Mucosa of descending colon (tissue), 3 donors: ENCODE measurements at regions not wholly inside any gene's neighbourhood (a gene's known extent, or its start where the extent isn't known, plus 50 kb on each side); places are given as distances from the start of the nearest gene placed in this dataset.

Source experiments
- ATAC-seq: fragments of 200-7000 bp; cut with Tn5 transposase; one replicate; pipeline ENCODE4 v1.9.1; 2020; ENCODE audit warnings: mild to moderate bottlenecking, moderate library complexity
- DNase-seq, 3 donors: peaks; one replicate each; pipeline ENCODE4 v3.0.0-alpha.2; 2020
- H3K36me3 ChIP-seq: fragments of 200-600 bp; one replicate; pipeline ENCODE4 v1.8.0; 2021; ENCODE audit warnings: low read depth, mild to moderate bottlenecking
- H3K4me1 ChIP-seq: fragments of 200-600 bp; one replicate; pipeline ENCODE4 v1.8.0; 2021; ENCODE audit warnings: low read depth, mild to moderate bottlenecking
- H3K4me3 ChIP-seq: fragments of 200-600 bp; one replicate; pipeline ENCODE4 v1.8.0; 2021; ENCODE audit warnings: mild to moderate bottlenecking
- H3K9me3 ChIP-seq: fragments of 200-600 bp; one replicate; pipeline ENCODE4 v1.8.0; 2021; ENCODE audit warnings: mild to moderate bottlenecking
- CTCF ChIP-seq: fragments of 200-600 bp; IDR thresholded peaks from one replicate; pipeline ENCODE4 v1.8.0; 2022; ENCODE audit warnings: antibody characterized with exemption, mild to moderate bottlenecking
- intact Hi-C, 2 donors: fragments of 100-400 bp; cut with DNase I in 1 of 2; cut with micrococcal nuclease in 1 of 2; formaldehyde crosslinking; loops; one replicate each; pipeline versions ENCODE4 v1.11.0 to v1.11.1; 2022; cut with DNase I, micrococcal nuclease
- donor health status: DM: no; HTN: no; CAD: no; lungs with moderate emphysema.
- donor health status: DM: no; HTN: no; CAD: no.
- donor health status: DM: no; HTN: yes; CAD: no.

GRCh38 chr1:195946500-195946899 lies 661.7 kb downstream of the KCNT2 start:
- Histone ChIP-seq H3K36me3 (no peaks in the 10 kb centered on the region), H3K9me3 (no peaks in the 10 kb centered on the region), H3K4me3 (no peak overlapping the region), H3K4me1 (no peaks in the 10 kb centered on the region)
- TF ChIP-seq CTCF: no peak
- intact Hi-C loops: no loop called here
- DNase-seq: no peak
- ATAC-seq: no peak

- Histone ChIP-seq H3K4me3 (no peak overlapping the region), H3K9me3 (no peaks in the 10 kb centered on the region), H3K4me1 (no peaks in the 10 kb centered on the region), H3K36me3 (no peaks in the 10 kb centered on the region)
- ATAC-seq (no peak), DNase-seq (no peak)
- TF ChIP-seq CTCF: no peak
- intact Hi-C loops: no loop called here
These were observed 666.4 kb downstream of the KCNT2 start for GRCh38 chr1:195941795-195942194.

- Histone ChIP-seq H3K36me3 (no peaks in the 10 kb centered on the region), H3K4me3 (no peak overlapping the region), H3K9me3 (no peaks in the 10 kb centered on the region), H3K4me1 (no peaks in the 10 kb centered on the region)
- TF ChIP-seq CTCF: no peak
- ATAC-seq (no peak), DNase-seq (no peak)
- intact Hi-C loops: no loop called here
These were observed 666.9 kb downstream of the KCNT2 start for GRCh38 chr1:195941314-195941713.

GRCh38 chr1:195939844-195940243 lies 668.4 kb downstream of the KCNT2 start:
- Histone ChIP-seq H3K9me3 (no peaks in the 10 kb centered on the region), H3K36me3 (no peaks in the 10 kb centered on the region), H3K4me3 (no peak overlapping the region), H3K4me1 (no peaks in the 10 kb centered on the region)
- TF ChIP-seq CTCF: no peak
- intact Hi-C loops: no loop called here
- DNase-seq: no peak
- no peak for ATAC-seq

- Histone ChIP-seq H3K4me3 (no peak overlapping the region), H3K36me3 (no peaks in the 10 kb centered on the region), H3K4me1 (no peaks in the 10 kb centered on the region), H3K9me3 (no peaks in the 10 kb centered on the region)
- no peak for DNase-seq
- intact Hi-C loops: no loop called here
- TF ChIP-seq CTCF: no peak
- no peak for ATAC-seq
These were observed 673.3 kb downstream of the KCNT2 start for GRCh38 chr1:195934817-195935553.

- H3K36me3 ChIP-seq: no peaks in the 10 kb centered on the region
- ATAC-seq (no peak), DNase-seq (no peak)
- no peak for TF ChIP-seq CTCF
- no peaks in the 10 kb centered on the region for H3K9me3 ChIP-seq
- H3K4me1 ChIP-seq: no peaks in the 10 kb centered on the region
- H3K4me3 ChIP-seq: no peak overlapping the region
- intact Hi-C loops: no loop called here
These were observed 674.4 kb downstream of the KCNT2 start for GRCh38 chr1:195933835-195934234.
